NCI-H460 (cell line): ENCODE measurements at regions not wholly inside any gene's neighbourhood (a gene's known extent, or its start where the extent isn't known, plus 50 kb on each side); places are given as distances from the start of the nearest gene placed in this dataset.
"Not testable (repeated sequence)": the region's sequence is repeated elsewhere in the genome, so short reads cannot be mapped to it uniquely, and the experiment has no call there.

ENCODE experiments used
- DNase-seq: peaks from one replicate; pipeline ENCODE4 v3.0.0-alpha.2; 2016; ENCODE audit warnings: low read depth; ENCODE audit errors: extremely low read depth

- DNase-seq: no peak
Measured at GRCh38 chr4:34221986-34222385, 2022.3 kb downstream of the ARAP2 start.

GRCh38 chr4:34236118-34236517, 2008.2 kb downstream of the ARAP2 start:
- no peak for DNase-seq

GRCh38 chr4:34245276-34245675, 1999.0 kb downstream of the ARAP2 start:
- DNase-seq: no peak

- DNase-seq: no peak
Measured at GRCh38 chr4:34250562-34250961, 1993.8 kb downstream of the ARAP2 start.

GRCh38 chr4:34253239-34253638, 1991.1 kb downstream of the ARAP2 start:
- no peak for DNase-seq

GRCh38 chr4:34258176-34258575, 1986.1 kb downstream of the ARAP2 start:
- no peak for DNase-seq

GRCh38 chr4:34261799-34262314, 1982.5 kb downstream of the ARAP2 start:
- DNase-seq: no peak

- no peak for DNase-seq
Measured at GRCh38 chr4:34269613-34270012, 1974.7 kb downstream of the ARAP2 start.

- DNase-seq: no peak
Measured at GRCh38 chr4:34271479-34272355, 1972.6 kb downstream of the ARAP2 start.

- no peak for DNase-seq
Measured at GRCh38 chr4:34279011-34279410, 1965.3 kb downstream of the ARAP2 start.

GRCh38 chr4:34280131-34280530, 1964.2 kb downstream of the ARAP2 start:
- no peak for DNase-seq

- no peak for DNase-seq
Measured at GRCh38 chr4:34281826-34282225, 1962.5 kb downstream of the ARAP2 start.

GRCh38 chr4:34289489-34289888, 1954.8 kb downstream of the ARAP2 start:
- no peak for DNase-seq

GRCh38 chr4:34289962-34290361, 1954.4 kb downstream of the ARAP2 start:
- DNase-seq: no peak

- no peak for DNase-seq
Measured at GRCh38 chr4:34293459-34293858, 1950.9 kb downstream of the ARAP2 start.

- no peak for DNase-seq
Measured at GRCh38 chr4:34309383-34309906, 1934.9 kb downstream of the ARAP2 start.

- DNase-seq: no peak
Measured at GRCh38 chr4:34318773-34319172, 1925.5 kb downstream of the ARAP2 start.

- no peak for DNase-seq
Measured at GRCh38 chr4:34323549-34324320, 1920.6 kb downstream of the ARAP2 start.

GRCh38 chr4:34328939-34329338, 1915.4 kb downstream of the ARAP2 start:
- no peak for DNase-seq

- not testable (repeated sequence) for DNase-seq
Measured at GRCh38 chr4:34335156-34335555, 1909.2 kb downstream of the ARAP2 start.

GRCh38 chr4:34335556-34335955, 1908.8 kb downstream of the ARAP2 start:
- DNase-seq: not testable (repeated sequence)
